AG04449 (cell line): ENCODE measurements at regions not wholly inside any gene's neighbourhood (a gene's known extent, or its start where the extent isn't known, plus 50 kb on each side); places are given as distances from the start of the nearest gene placed in this dataset.

ENCODE experiments used
- CTCF ChIA-PET: fragments of 350-600 bp; formaldehyde crosslinking; extraction: SDS; loops from one replicate; lab custom pipeline; 2021; ENCODE audit warnings: antibody characterized with exemption; lab: Yijun Ruan, JAX
- POLR2A ChIA-PET: fragments of 400-600, 350-600 bp; formaldehyde crosslinking; extraction: SDS; loops from one replicate; lab custom pipeline; 2020; ENCODE audit warnings: antibody characterized with exemption, inconsistent platforms; lab: Yijun Ruan, JAX
- DNase-seq: peaks from one replicate; pipeline ENCODE4 v3.0.0-alpha.2; 2010; ENCODE audit warnings: low read depth, low spot score
- H3K4me3 ChIP-seq: 2 replicates; pipeline ENCODE4 v1.5.1; 2011; ENCODE audit warnings: low read depth, mild to moderate bottlenecking, control low read depth, low read length
- CTCF ChIP-seq: IDR thresholded peaks from one replicate; pipeline ENCODE4 v1.5.1; 2011; ENCODE audit warnings: mild to moderate bottlenecking, moderate library complexity, low read length, control low read depth, inconsistent platforms; ENCODE audit not compliant: insufficient read depth; ENCODE audit errors: missing control alignments

- ChIA-PET CTCF (interaction anchor here (1.2 kb wide), 1 partner anchor 512 kb away, joined by 3 read pairs; no protein-coding TSS in a partner anchor), POLR2A (no interaction called here)
- no peak for DNase-seq
- no peak for TF ChIP-seq CTCF
- no peak overlapping the region for H3K4me3 ChIP-seq
These were observed 110.5 kb upstream of the GPR26 start for GRCh38 chr10:123555616-123556015.

- DNase-seq: no peak
- TF ChIP-seq CTCF: no peak
- H3K4me3 ChIP-seq: no peak overlapping the region
- ChIA-PET POLR2A (no interaction called here), CTCF (no interaction called here)
These were observed 110.1 kb upstream of the GPR26 start for GRCh38 chr10:123556049-123556448.

- ChIA-PET CTCF (interaction anchor here (3.0 kb wide), 1 partner anchor 512 kb away, joined by 73 read pairs; no protein-coding TSS in a partner anchor), POLR2A (no interaction called here)
- TF ChIP-seq CTCF: no peak
- no peak overlapping the region for H3K4me3 ChIP-seq
- DNase-seq: no peak
These were observed 109.4 kb upstream of the GPR26 start for GRCh38 chr10:123556736-123557135.

GRCh38 chr10:123557366-123558108 lies 108.6 kb upstream of the GPR26 start:
- DNase-seq: no peak
- H3K4me3 ChIP-seq: no peak overlapping the region
- CTCF ChIA-PET: interaction anchor here (1.3 to 4.0 kb wide), 5 partner anchors 8 to 990 kb away, joined by 3 to 73 read pairs (median 5); no protein-coding TSS in a partner anchor
- POLR2A ChIA-PET: no interaction called here
- no peak for TF ChIP-seq CTCF

GRCh38 chr10:123558651-123559050 lies 107.5 kb upstream of the GPR26 start:
- no peak for TF ChIP-seq CTCF
- H3K4me3 ChIP-seq: no peak overlapping the region
- CTCF ChIA-PET: interaction anchor here (0.8 to 4.0 kb wide), 8 partner anchors 9 to 991 kb away, joined by 3 to 73 read pairs (median 4); no protein-coding TSS in a partner anchor
- POLR2A ChIA-PET: no interaction called here
- DNase-seq: no peak

- peak; percentile 97 for TF ChIP-seq CTCF
- POLR2A ChIA-PET: no interaction called here
- CTCF ChIA-PET: interaction anchor here (0.8 to 7.6 kb wide), 11 partner anchors 9 to 992 kb away, joined by 3 to 73 read pairs (median 3); no protein-coding TSS in a partner anchor
- no peak overlapping the region for H3K4me3 ChIP-seq
- DNase-seq: no peak
These were observed 106.9 kb upstream of the GPR26 start for GRCh38 chr10:123559066-123559822.
